SH-SY5Y (cell line): ENCODE measurements at regions not wholly inside any gene's neighbourhood (a gene's known extent, or its start where the extent isn't known, plus 50 kb on each side); places are given as distances from the start of the nearest gene placed in this dataset.

Experiments
- GATA2 ChIP-seq: IDR thresholded peaks from 2 replicates; pipeline ENCODE4 v1.6.1; 2011; ENCODE audit warnings: mild to moderate bottlenecking, low read depth, low read length
- GATA3 ChIP-seq: IDR thresholded peaks from 2 replicates; pipeline ENCODE4 v1.6.1; 2011; ENCODE audit warnings: low read depth, mild to moderate bottlenecking, low read length, moderate library complexity

DNA sequence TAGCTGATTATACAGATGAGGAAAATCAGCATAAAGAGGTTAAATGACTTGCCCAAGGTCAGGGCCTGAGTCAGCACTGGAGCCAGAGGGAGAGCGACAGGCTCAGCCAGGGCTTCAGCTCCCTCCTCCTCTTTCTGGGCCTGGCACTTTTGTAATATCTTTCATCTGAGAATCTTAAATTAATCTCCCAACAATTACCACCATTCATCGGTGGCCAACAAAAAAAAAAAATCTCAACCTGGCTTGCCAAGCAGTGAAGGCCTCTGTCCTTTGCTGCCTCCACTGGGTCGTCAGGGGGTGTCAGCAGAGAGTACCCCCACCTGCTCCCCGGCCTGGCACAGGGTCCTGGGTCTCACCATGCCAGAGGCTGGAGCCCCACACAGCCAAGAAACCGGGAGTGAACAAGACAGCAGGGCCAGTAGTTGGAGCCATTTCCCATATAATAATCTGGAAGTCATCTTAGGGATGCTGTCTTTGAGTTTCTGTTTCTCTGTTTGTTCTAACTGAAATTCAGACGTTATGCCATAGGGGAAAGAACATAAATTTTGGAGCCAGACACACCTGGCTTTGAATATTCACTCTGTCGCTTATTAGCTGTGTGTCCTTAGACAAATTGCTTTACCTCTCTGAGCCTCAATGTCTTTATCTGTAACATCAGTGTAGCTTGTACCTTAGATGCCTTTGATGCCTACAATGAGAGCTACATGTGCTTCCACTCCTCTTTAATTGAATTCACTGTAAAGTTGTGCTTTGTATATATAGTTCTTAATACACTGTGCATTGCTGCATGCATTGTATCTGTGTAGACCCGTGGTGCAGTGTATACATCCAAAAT, 299.9 kb upstream of the MSX2 start:
- no peak for TF ChIP-seq GATA2
- no peak for TF ChIP-seq GATA3
